ENCODE measurements at regions not wholly inside any gene's neighbourhood (a gene's known extent, or its start where the extent isn't known, plus 50 kb on each side); places are given as distances from the start of the nearest gene placed in this dataset.

DNA sequence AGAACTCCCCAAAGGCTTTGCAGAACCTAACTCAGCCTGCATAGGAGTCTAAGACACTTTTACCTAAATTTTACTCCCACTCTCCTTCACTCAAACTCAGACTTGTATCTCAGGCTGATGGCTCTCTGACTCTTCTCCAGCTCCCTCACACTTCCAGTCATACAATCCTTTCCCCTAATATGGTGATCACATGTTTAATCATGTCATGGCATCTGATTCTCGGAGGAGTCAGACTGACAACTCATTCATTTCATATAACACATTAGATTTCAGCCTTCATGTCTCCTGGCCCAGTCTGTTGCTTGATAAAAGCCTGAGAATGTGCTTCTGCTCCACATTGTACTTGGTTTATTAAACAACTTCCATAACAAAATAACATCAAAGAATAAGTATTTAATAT, 1503.9 kb upstream of the TENM4 start:
- Histone ChIP-seq H3K9ac (ENCODE audit: low read length in 3 of 3) (no peak overlapping the region), H3K27ac (ENCODE audit: low read depth in 2 of 2, low read length in 2 of 2) (no peak overlapping the region), H3K36me3 (ENCODE audit: control insufficient read depth in 2 of 3, insufficient read depth in 3 of 3, low read length in 3 of 3) (no peaks in the 10 kb centered on the region), H3K4me3 (ENCODE audit: low read length in 3 of 3) (no peak overlapping the region), H3K9me3 (ENCODE audit: control insufficient read depth in 2 of 3, insufficient read depth in 1 of 3, low read length in 3 of 3) (peaks cover 0 to 4% (median 0%) of the 10 kb centered on the region in 3 donors), H3K4me1 (ENCODE audit: control insufficient read depth in 2 of 3, insufficient read depth in 2 of 3, low read depth in 1 of 3, low read length in 3 of 3) (no peaks in the 10 kb centered on the region), H3K27me3 (ENCODE audit: control insufficient read depth, insufficient read depth, low read length) (no peaks in the 10 kb centered on the region)
- FAIRE-seq = no peak
- intact Hi-C loops (cut with DNase I) = no loop called here
- DNase-seq = no peak
- TF ChIP-seq, protein P1, sequence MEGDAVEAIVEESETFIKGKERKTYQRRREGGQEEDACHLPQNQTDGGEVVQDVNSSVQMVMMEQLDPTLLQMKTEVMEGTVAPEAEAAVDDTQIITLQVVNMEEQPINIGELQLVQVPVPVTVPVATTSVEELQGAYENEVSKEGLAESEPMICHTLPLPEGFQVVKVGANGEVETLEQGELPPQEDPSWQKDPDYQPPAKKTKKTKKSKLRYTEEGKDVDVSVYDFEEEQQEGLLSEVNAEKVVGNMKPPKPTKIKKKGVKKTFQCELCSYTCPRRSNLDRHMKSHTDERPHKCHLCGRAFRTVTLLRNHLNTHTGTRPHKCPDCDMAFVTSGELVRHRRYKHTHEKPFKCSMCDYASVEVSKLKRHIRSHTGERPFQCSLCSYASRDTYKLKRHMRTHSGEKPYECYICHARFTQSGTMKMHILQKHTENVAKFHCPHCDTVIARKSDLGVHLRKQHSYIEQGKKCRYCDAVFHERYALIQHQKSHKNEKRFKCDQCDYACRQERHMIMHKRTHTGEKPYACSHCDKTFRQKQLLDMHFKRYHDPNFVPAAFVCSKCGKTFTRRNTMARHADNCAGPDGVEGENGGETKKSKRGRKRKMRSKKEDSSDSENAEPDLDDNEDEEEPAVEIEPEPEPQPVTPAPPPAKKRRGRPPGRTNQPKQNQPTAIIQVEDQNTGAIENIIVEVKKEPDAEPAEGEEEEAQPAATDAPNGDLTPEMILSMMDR (IDR thresholded peaks at IDR 0.05; ENCODE audit: borderline replicate concordance, extremely low read depth, insufficient read depth) = no peak

DNA sequence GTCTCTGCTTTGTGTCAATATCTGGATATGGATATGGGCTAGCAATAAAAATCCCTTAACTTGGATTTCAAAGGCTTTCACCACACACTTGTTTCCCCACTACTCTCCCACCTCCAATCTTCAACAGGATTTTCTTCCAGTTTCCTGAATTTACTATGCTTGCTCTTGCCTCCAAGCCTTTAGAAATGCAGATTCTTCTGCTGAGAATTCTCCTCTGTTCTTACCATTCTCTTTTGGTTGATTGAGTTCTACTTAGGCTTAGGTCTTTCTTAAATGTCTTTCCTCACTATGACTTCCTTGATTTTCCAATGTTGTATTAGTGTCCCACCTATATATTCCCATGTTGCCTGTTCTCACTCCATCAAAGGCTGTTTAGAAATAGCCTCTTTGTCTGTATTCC, 1502.4 kb upstream of the TENM4 start:
- Histone ChIP-seq H3K4me1 (ENCODE audit: control insufficient read depth in 2 of 3, insufficient read depth in 2 of 3, low read depth in 1 of 3, low read length in 3 of 3) (no peaks in the 10 kb centered on the region), H3K36me3 (ENCODE audit: control insufficient read depth in 2 of 3, insufficient read depth in 3 of 3, low read length in 3 of 3) (no peaks in the 10 kb centered on the region), H3K9ac (ENCODE audit: low read length in 3 of 3) (no peak overlapping the region), H3K27ac (ENCODE audit: low read depth in 2 of 2, low read length in 2 of 2) (no peak overlapping the region), H3K4me3 (ENCODE audit: low read length in 3 of 3) (no peak overlapping the region), H3K9me3 (ENCODE audit: control insufficient read depth in 2 of 3, insufficient read depth in 1 of 3, low read length in 3 of 3) (no peaks in the 10 kb centered on the region), H3K27me3 (ENCODE audit: control insufficient read depth, insufficient read depth, low read length) (no peaks in the 10 kb centered on the region)
- no peak for FAIRE-seq
- DNase-seq = no peak
- intact Hi-C loops (cut with DNase I) = no loop called here
- TF ChIP-seq, protein P1 (IDR thresholded peaks at IDR 0.05; ENCODE audit: borderline replicate concordance, extremely low read depth, insufficient read depth) = no peak

DNA sequence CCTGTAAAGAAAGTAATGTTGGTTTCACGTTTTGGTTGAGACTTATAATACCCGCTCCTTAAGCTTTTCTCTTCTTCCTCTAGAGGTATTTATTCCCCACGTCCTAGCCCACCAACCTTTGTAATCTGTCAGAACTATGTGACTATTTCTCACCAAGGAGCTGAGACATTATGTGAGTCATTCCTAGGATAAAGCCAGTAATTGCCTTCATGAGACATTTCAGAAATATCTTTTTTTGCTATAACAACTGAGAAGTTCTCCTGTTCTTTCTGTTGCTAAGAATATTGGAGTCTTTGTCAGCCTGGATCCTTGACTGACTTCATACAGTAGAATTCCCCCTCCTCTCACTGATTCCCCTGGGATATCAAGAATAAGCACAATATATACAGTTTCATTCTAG, 1497.0 kb upstream of the TENM4 start:
- TF ChIP-seq, protein P1 (IDR thresholded peaks at IDR 0.05; ENCODE audit: borderline replicate concordance, extremely low read depth, insufficient read depth) = no peak
- H3K4me1 ChIP-seq (ENCODE audit: control insufficient read depth in 2 of 3, insufficient read depth in 2 of 3, low read depth in 1 of 3, low read length in 3 of 3) = no peaks in the 10 kb centered on the region
- H3K36me3 ChIP-seq (ENCODE audit: control insufficient read depth in 2 of 3, insufficient read depth in 3 of 3, low read length in 3 of 3) = no peaks in the 10 kb centered on the region
- intact Hi-C loops (cut with DNase I) = no loop called here
- H3K9me3 ChIP-seq (ENCODE audit: control insufficient read depth in 2 of 3, insufficient read depth in 1 of 3, low read length in 3 of 3) = no peaks in the 10 kb centered on the region
- no peak overlapping the region for H3K4me3 ChIP-seq (ENCODE audit: low read length in 3 of 3)
- no peaks in the 10 kb centered on the region for H3K27me3 ChIP-seq (ENCODE audit: control insufficient read depth, insufficient read depth, low read length)
- FAIRE-seq (no peak), DNase-seq (no peak)
- H3K9ac ChIP-seq (ENCODE audit: low read length in 3 of 3) = no peak overlapping the region
- no peak overlapping the region for H3K27ac ChIP-seq (ENCODE audit: low read depth in 2 of 2, low read length in 2 of 2)

DNA sequence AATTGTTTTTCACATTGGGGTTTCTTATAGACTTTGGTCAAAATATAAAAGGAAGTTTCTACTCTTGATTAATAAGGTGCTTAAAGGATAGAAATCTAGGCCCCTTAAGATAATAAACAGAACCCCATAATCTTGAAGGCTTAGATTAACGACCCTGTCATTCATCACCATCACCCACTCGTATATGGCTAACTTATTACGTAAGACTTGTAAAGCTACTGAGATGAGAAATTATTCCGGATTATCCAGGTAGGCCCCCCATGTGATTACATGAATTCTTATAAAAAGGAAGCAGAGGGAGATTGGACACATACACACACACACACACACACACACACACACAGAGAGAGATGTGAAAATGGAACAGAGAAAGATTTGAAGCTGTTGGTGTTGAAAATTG, 1489.2 kb upstream of the TENM4 start:
- no peak overlapping the region for H3K27ac ChIP-seq (ENCODE audit: low read depth in 2 of 2, low read length in 2 of 2)
- no peak for FAIRE-seq

More for the DNA sequence above, 1489.2 kb upstream of the TENM4 start:
- DNase-seq = no peak
- no peak overlapping the region for H3K9ac ChIP-seq (ENCODE audit: low read length in 3 of 3)
- H3K9me3 ChIP-seq (ENCODE audit: control insufficient read depth in 2 of 3, insufficient read depth in 1 of 3, low read length in 3 of 3) = no peaks in the 10 kb centered on the region
- intact Hi-C loops (cut with DNase I) = no loop called here
- TF ChIP-seq, protein P1 (IDR thresholded peaks at IDR 0.05; ENCODE audit: borderline replicate concordance, extremely low read depth, insufficient read depth) = no peak
- H3K27me3 ChIP-seq (ENCODE audit: control insufficient read depth, insufficient read depth, low read length) = no peaks in the 10 kb centered on the region
- no peaks in the 10 kb centered on the region for H3K36me3 ChIP-seq (ENCODE audit: control insufficient read depth in 2 of 3, insufficient read depth in 3 of 3, low read length in 3 of 3)
- no peak overlapping the region for H3K4me3 ChIP-seq (ENCODE audit: low read length in 3 of 3)
- no peaks in the 10 kb centered on the region for H3K4me1 ChIP-seq (ENCODE audit: control insufficient read depth in 2 of 3, insufficient read depth in 2 of 3, low read depth in 1 of 3, low read length in 3 of 3)
